HEK293 (cell line): ENCODE measurements at regions not wholly inside any gene's neighbourhood (a gene's known extent, or its start where the extent isn't known, plus 50 kb on each side); places are given as distances from the start of the nearest gene placed in this dataset.

Experiments
- CTCF ChIA-PET: fragments of 350-600 bp; formaldehyde crosslinking; extraction: SDS; loops from one replicate; lab custom pipeline; 2021; ENCODE audit warnings: antibody characterized with exemption; lab: Yijun Ruan, JAX
- POLR2A ChIA-PET: fragments of 300-600 bp; formaldehyde crosslinking; extraction: SDS; loops from one replicate; lab custom pipeline; 2020; ENCODE audit warnings: antibody characterized with exemption, inconsistent platforms; lab: Yijun Ruan, JAX
- H3K27ac ChIP-seq: fragments of 200-500 bp; sonication (Bioruptor generic); 2 replicates; pipeline ENCODE4 v1.5.1; 2014; ENCODE audit warnings: low read depth, low read length, control low read depth, inconsistent platforms; ENCODE audit errors: extremely low read depth
- H3K36me3 ChIP-seq, 2 experiments: fragments of 200-500 bp in 1 of 2; sonication (Bioruptor generic) in 1 of 2; 1 replicate in 1 of 2; 2 replicates in 1 of 2; pipeline ENCODE4 v1.5.1; 2014 to 2017; ENCODE audit warnings: inconsistent platforms in 2 of 2, low read length in 2 of 2; ENCODE audit not compliant: control insufficient read depth in 2 of 2, insufficient read depth in 1 of 2
- H3K4me1 ChIP-seq: fragments of 200-500 bp; sonication (Bioruptor generic); 2 replicates; pipeline ENCODE4 v1.5.1; 2014; ENCODE audit warnings: mild to moderate bottlenecking, low read length, inconsistent platforms; ENCODE audit not compliant: control insufficient read depth, insufficient read depth
- H3K4me3 ChIP-seq: 2 replicates; pipeline ENCODE4 v1.5.1; 2011; ENCODE audit warnings: low read depth, mild to moderate bottlenecking, control low read depth, low read length, moderate library complexity
- H3K9me3 ChIP-seq: fragments of 200-500 bp; sonication (Bioruptor generic); 2 replicates; pipeline ENCODE4 v1.5.1; 2014; ENCODE audit warnings: low read depth, low read length, inconsistent platforms; ENCODE audit not compliant: control insufficient read depth, insufficient read depth
- GLI2 ChIP-seq: fragments of 450-650 bp; formaldehyde crosslinking; IDR thresholded peaks from 2 replicates; pipeline ENCODE4; 2017; ENCODE audit warnings: missing biosample characterization, missing genetic modification characterization, low read depth, borderline replicate concordance
- SCRT1 ChIP-seq: fragments of 450-650 bp; formaldehyde crosslinking; IDR thresholded peaks from 2 replicates; pipeline ENCODE4 v1.5.1; 2016; ENCODE audit warnings: missing biosample characterization, missing genetic modification characterization, borderline replicate concordance
- SP2 ChIP-seq: fragments of 450-650 bp; formaldehyde crosslinking; IDR thresholded peaks from 2 replicates; pipeline ENCODE4 v1.5.1; 2016; ENCODE audit warnings: missing biosample characterization, missing genetic modification characterization
- YY2 ChIP-seq: fragments of 450-650 bp; formaldehyde crosslinking; IDR thresholded peaks from 2 replicates; pipeline ENCODE4 v1.5.1; 2016; ENCODE audit warnings: missing biosample characterization, missing genetic modification characterization
- ZBTB1 ChIP-seq: fragments of 450-650 bp; formaldehyde crosslinking; IDR thresholded peaks from 2 replicates; pipeline ENCODE4 v1.5.1; 2016; ENCODE audit warnings: missing biosample characterization, missing genetic modification characterization
- ZFP3 ChIP-seq: fragments of 450-650 bp; formaldehyde crosslinking; IDR thresholded peaks from 2 replicates; pipeline ENCODE4 v1.5.1; 2016; ENCODE audit warnings: low read depth, missing biosample characterization, missing genetic modification characterization
- ZFP69B ChIP-seq: fragments of 450-650 bp; formaldehyde crosslinking; IDR thresholded peaks from 2 replicates; pipeline ENCODE4 v1.5.1; 2016; ENCODE audit warnings: missing biosample characterization, missing genetic modification characterization
- ZIC2 ChIP-seq: fragments of 450-650 bp; formaldehyde crosslinking; IDR thresholded peaks from 2 replicates; pipeline ENCODE4 v1.5.1; 2016; ENCODE audit warnings: missing biosample characterization, missing genetic modification characterization
- ZNF138 ChIP-seq: fragments of 450-650 bp; formaldehyde crosslinking; IDR thresholded peaks from 2 replicates; pipeline ENCODE4 v1.5.1; 2016; ENCODE audit warnings: missing biosample characterization, missing genetic modification characterization, borderline replicate concordance
- ZNF155 ChIP-seq: fragments of 450-650 bp; formaldehyde crosslinking; IDR thresholded peaks from 2 replicates; pipeline ENCODE4 v1.5.1; 2016; ENCODE audit warnings: missing biosample characterization, missing genetic modification characterization
- ZNF184 ChIP-seq: fragments of 450-650 bp; IDR thresholded peaks from 2 replicates; pipeline ENCODE4 v1.5.1; 2018; ENCODE audit warnings: missing biosample characterization, mild to moderate bottlenecking, missing genetic modification characterization
- ZNF202 ChIP-seq: fragments of 450-650 bp; formaldehyde crosslinking; IDR thresholded peaks from 2 replicates; pipeline ENCODE4 v1.5.1; 2016; ENCODE audit warnings: missing biosample characterization, missing genetic modification characterization, borderline replicate concordance
- ZNF239 ChIP-seq: fragments of 450-650 bp; formaldehyde crosslinking; IDR thresholded peaks from 2 replicates; pipeline ENCODE4 v1.5.1; 2016; ENCODE audit warnings: missing biosample characterization, missing genetic modification characterization
- ZNF274 ChIP-seq, 2 experiments: fragments of 200-500 bp in 1 of 2; fragments of 450-650 bp in 1 of 2; sonication (Bioruptor generic) in 1 of 2; formaldehyde crosslinking in 1 of 2; IDR thresholded peaks; 2 replicates each; pipeline versions ENCODE4 v1.5.1 to v1.6.1; 2014 to 2016; ENCODE audit warnings: borderline replicate concordance in 1 of 2, inconsistent platforms in 1 of 2, low read length in 1 of 2, missing biosample characterization in 1 of 2, missing genetic modification characterization in 1 of 2
- ZNF292 ChIP-seq: fragments of 450-650 bp; formaldehyde crosslinking; IDR thresholded peaks from 2 replicates; pipeline ENCODE4 v1.5.1; 2016; ENCODE audit warnings: low read depth, missing biosample characterization, missing genetic modification characterization, borderline replicate concordance
- ZNF350 ChIP-seq: fragments of 450-650 bp; formaldehyde crosslinking; IDR thresholded peaks from 2 replicates; pipeline ENCODE4 v1.5.0; 2017; ENCODE audit warnings: missing biosample characterization, mild to moderate bottlenecking, missing genetic modification characterization
- ZNF366 ChIP-seq: fragments of 450-650 bp; formaldehyde crosslinking; conservative IDR thresholded peaks from 2 replicates; pipeline ENCODE4 v1.5.1; 2016; ENCODE audit warnings: missing biosample characterization, missing genetic modification characterization
- ZNF423 ChIP-seq: fragments of 450-650 bp; formaldehyde crosslinking; IDR thresholded peaks from 2 replicates; pipeline ENCODE4 v1.5.1; 2016; ENCODE audit warnings: missing biosample characterization, missing genetic modification characterization
- ZNF530 ChIP-seq: fragments of 450-650 bp; formaldehyde crosslinking; IDR thresholded peaks from 2 replicates; pipeline ENCODE4 v1.5.1; 2016; ENCODE audit warnings: low read depth, missing biosample characterization, missing genetic modification characterization
- ZNF555 ChIP-seq: fragments of 450-650 bp; formaldehyde crosslinking; conservative IDR thresholded peaks from 2 replicates; pipeline ENCODE4 v1.5.1; 2017; ENCODE audit warnings: missing biosample characterization, mild to moderate bottlenecking, missing genetic modification characterization, inconsistent platforms
- ZNF626 ChIP-seq: fragments of 450-650 bp; sonication (Bioruptor Pico); formaldehyde crosslinking; IDR thresholded peaks from 2 replicates; pipeline ENCODE4 v1.5.1; 2018; ENCODE audit warnings: missing biosample characterization, missing genetic modification characterization, inconsistent platforms
- ZNF701 ChIP-seq: fragments of 450-650 bp; formaldehyde crosslinking; IDR thresholded peaks from 2 replicates; pipeline ENCODE4 v1.5.1; 2016; ENCODE audit warnings: missing biosample characterization, missing genetic modification characterization
- ZNF785 ChIP-seq: fragments of 450-650 bp; formaldehyde crosslinking; IDR thresholded peaks from 2 replicates; pipeline ENCODE4 v1.5.1; 2016; ENCODE audit warnings: missing biosample characterization, missing genetic modification characterization
- ZNF791 ChIP-seq: fragments of 450-650 bp; formaldehyde crosslinking; IDR thresholded peaks from 2 replicates; pipeline ENCODE4 v1.5.1; 2016; ENCODE audit warnings: missing biosample characterization, missing genetic modification characterization
- ZNF830 ChIP-seq: fragments of 450-650 bp; IDR thresholded peaks from 2 replicates; pipeline ENCODE4 v1.5.0; 2018; ENCODE audit warnings: missing biosample characterization, missing genetic modification characterization, low read depth, mild to moderate bottlenecking, moderate library complexity
- ZNF837 ChIP-seq: fragments of 450-650 bp; formaldehyde crosslinking; IDR thresholded peaks from 2 replicates; pipeline ENCODE4 v1.5.1; 2016; ENCODE audit warnings: missing biosample characterization, missing genetic modification characterization
- TF ChIP-seq, protein P1 (sequence below): fragments of 450-650 bp; formaldehyde crosslinking; IDR thresholded peaks from 2 replicates; pipeline ENCODE4 v1.5.1; 2016; ENCODE audit warnings: missing biosample characterization, missing genetic modification characterization
- TF ChIP-seq, protein P2 (sequence below): fragments of 450-650 bp; formaldehyde crosslinking; IDR thresholded peaks from 2 replicates; pipeline ENCODE4 v1.5.1; 2017; ENCODE audit warnings: missing biosample characterization, missing genetic modification characterization
- TF ChIP-seq, protein P3 (sequence below): fragments of 450-650 bp; formaldehyde crosslinking; IDR thresholded peaks from 2 replicates; pipeline ENCODE4 v1.5.1; 2016; ENCODE audit warnings: missing biosample characterization, missing genetic modification characterization
- TF ChIP-seq, protein P4 (sequence below): fragments of 450-650 bp; formaldehyde crosslinking; IDR thresholded peaks from 2 replicates; pipeline ENCODE4 v1.5.1; 2016; ENCODE audit warnings: missing biosample characterization, missing genetic modification characterization, low read depth

DNA sequence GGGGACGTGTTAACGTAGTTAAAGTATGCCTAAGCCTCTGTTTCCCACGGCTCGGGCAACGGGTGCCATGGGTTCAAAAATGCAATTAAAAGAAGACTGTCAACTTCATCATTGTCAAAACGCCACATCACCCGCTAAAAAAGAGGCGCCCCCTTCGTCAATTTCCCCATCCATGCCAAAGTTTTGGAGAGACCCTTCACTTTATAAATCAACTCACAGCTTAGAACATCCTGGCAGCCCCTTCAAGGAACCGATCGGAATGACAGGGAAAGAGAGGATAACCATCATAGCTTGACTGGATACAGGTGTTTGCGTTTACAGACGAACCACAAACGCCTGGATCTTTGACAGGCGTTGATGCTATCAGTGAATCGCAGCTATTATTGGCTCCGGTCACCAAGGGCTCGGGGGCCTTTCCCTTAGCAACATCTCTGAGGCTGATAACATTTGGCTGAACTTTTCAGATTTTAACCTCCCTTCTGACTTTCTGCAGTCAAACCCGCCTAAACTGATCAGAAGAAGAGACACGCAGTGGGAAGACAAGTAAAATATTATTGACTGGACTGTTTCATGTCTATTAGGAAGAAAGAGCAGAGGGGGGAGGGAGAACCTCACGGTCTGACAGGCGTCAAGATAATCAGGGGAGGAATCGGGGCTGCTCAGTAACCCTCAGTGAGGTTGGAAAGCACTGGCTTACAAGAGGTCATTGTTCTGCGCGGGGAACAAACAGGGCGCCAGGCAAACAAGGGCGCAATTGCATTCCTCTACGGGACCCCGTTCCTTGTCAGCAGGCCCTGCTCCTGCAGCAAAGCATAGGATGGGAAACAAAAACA, 322.5 kb upstream of the ZNF507 start:
- CTCF ChIA-PET = interaction anchor here (1.0 to 1.1 kb wide), 2 partner anchors 17 to 18 kb away, joined by 3 to 4 read pairs; no protein-coding TSS in a partner anchor
- H3K4me1 ChIP-seq = peaks cover 12% of the 10 kb centered on the region
- TF ChIP-seq ZFP3 = no peak
- no peak for TF ChIP-seq ZNF830
- no peak for TF ChIP-seq ZNF239 (tag by site-specific recombination)
- TF ChIP-seq ZNF555 (tag by site-specific recombination) = no peak
- TF ChIP-seq ZNF184 (tag by site-specific recombination) = no peak
- no peak for TF ChIP-seq SCRT1 (tag by site-specific recombination)
- no peak for TF ChIP-seq ZNF292 (tag by site-specific recombination)
- TF ChIP-seq ZNF350 (tag by site-specific recombination) = no peak
- no peak for TF ChIP-seq ZIC2
- TF ChIP-seq YY2 = no peak
- TF ChIP-seq, protein P1, sequence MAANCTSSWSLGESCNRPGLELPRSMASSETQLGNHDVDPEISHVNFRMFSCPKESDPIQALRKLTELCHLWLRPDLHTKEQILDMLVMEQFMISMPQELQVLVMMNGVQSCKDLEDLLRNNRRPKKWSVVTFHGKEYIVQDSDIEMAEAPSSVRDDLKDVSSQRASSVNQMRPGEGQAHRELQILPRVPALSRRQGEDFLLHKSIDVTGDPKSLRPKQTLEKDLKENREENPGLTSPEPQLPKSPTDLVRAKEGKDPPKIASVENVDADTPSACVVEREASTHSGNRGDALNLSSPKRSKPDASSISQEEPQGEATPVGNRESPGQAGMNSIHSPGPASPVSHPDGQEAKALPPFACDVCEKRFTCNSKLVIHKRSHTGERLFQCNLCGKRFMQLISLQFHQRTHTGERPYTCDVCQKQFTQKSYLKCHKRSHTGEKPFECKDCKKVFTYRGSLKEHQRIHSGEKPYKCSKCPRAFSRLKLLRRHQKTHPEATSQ = no peak
- TF ChIP-seq SP2 (tag by site-specific recombination) = no peak
- no peak for TF ChIP-seq ZFP69B (tag by site-specific recombination)
- no peak for TF ChIP-seq ZNF423 (tag by site-specific recombination)
- no peaks in the 10 kb centered on the region; the same call in 1 of the 2 replicates for H3K9me3 ChIP-seq
- POLR2A ChIA-PET = no interaction called here
- no peaks in the 10 kb centered on the region for H3K36me3 ChIP-seq
- H3K27ac ChIP-seq = no peak overlapping the region
- no peak overlapping the region for H3K4me3 ChIP-seq

DNA sequence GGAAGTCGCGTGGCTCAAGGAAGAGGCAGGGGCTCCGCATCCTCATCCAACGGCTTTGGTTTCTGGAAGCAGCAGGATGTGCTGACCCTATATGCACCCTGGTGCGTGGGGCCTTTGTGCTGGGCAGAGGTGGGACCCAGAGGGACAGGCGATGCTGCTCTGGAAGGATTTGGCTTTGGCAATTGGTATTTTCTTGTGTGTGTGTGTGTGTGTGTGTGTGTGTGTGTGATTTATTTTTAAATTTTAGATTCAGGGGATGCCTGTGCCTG, 321.9 kb upstream of the ZNF507 start:
- H3K27ac ChIP-seq = no peak overlapping the region

More for the DNA sequence above, 321.9 kb upstream of the ZNF507 start:
- no peak overlapping the region for H3K4me3 ChIP-seq
- no peak for TF ChIP-seq ZNF274 (IDR thresholded peaks at IDR 0.05; ENCODE audit: low read length)
- no peak for TF ChIP-seq ZNF274 (tag by site-specific recombination; IDR thresholded peaks at IDR 0.05; ENCODE audit: borderline replicate concordance)
- TF ChIP-seq, protein P2, sequence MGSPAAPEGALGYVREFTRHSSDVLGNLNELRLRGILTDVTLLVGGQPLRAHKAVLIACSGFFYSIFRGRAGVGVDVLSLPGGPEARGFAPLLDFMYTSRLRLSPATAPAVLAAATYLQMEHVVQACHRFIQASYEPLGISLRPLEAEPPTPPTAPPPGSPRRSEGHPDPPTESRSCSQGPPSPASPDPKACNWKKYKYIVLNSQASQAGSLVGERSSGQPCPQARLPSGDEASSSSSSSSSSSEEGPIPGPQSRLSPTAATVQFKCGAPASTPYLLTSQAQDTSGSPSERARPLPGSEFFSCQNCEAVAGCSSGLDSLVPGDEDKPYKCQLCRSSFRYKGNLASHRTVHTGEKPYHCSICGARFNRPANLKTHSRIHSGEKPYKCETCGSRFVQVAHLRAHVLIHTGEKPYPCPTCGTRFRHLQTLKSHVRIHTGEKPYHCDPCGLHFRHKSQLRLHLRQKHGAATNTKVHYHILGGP = no peak
- no peak for TF ChIP-seq GLI2 (tag by site-specific recombination)
- TF ChIP-seq ZNF791 (tag by site-specific recombination) = no peak
- TF ChIP-seq, protein P1 = no peak
- TF ChIP-seq ZNF785 = no peak
- TF ChIP-seq, protein P3, sequence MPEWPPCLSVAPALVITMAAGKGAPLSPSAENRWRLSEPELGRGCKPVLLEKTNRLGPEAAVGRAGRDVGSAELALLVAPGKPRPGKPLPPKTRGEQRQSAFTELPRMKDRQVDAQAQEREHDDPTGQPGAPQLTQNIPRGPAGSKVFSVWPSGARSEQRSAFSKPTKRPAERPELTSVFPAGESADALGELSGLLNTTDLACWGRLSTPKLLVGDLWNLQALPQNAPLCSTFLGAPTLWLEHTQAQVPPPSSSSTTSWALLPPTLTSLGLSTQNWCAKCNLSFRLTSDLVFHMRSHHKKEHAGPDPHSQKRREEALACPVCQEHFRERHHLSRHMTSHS (tag by site-specific recombination) = no peak
- TF ChIP-seq ZNF138 (tag by site-specific recombination) = no peak
- no peak for TF ChIP-seq ZNF530 (tag by site-specific recombination)
- no peak for TF ChIP-seq ZNF626
- TF ChIP-seq ZNF155 = no peak
- no peak for TF ChIP-seq ZNF366
- TF ChIP-seq ZNF292 (tag by site-specific recombination) = no peak
- TF ChIP-seq, protein P4, sequence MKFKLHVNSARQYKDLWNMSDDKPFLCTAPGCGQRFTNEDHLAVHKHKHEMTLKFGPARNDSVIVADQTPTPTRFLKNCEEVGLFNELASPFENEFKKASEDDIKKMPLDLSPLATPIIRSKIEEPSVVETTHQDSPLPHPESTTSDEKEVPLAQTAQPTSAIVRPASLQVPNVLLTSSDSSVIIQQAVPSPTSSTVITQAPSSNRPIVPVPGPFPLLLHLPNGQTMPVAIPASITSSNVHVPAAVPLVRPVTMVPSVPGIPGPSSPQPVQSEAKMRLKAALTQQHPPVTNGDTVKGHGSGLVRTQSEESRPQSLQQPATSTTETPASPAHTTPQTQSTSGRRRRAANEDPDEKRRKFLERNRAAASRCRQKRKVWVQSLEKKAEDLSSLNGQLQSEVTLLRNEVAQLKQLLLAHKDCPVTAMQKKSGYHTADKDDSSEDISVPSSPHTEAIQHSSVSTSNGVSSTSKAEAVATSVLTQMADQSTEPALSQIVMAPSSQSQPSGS (tag by site-specific recombination) = no peak
- no peak for TF ChIP-seq ZNF202 (tag by site-specific recombination)
- TF ChIP-seq ZNF837 = no peak
- TF ChIP-seq ZBTB1 = no peak
- TF ChIP-seq ZNF701 (tag by site-specific recombination) = no peak
- H3K36me3 ChIP-seq = no peaks in the 10 kb centered on the region
- peaks cover 7% of the 10 kb centered on the region for H3K4me1 ChIP-seq
- ChIA-PET POLR2A (no interaction called here), CTCF (no interaction called here)
- H3K9me3 ChIP-seq = no peaks in the 10 kb centered on the region; the same call in 1 of the 2 replicates
